ENCODE measurements at regions not wholly inside any gene's neighbourhood (a gene's known extent, or its start where the extent isn't known, plus 50 kb on each side); places are given as distances from the start of the nearest gene placed in this dataset.

DNA sequence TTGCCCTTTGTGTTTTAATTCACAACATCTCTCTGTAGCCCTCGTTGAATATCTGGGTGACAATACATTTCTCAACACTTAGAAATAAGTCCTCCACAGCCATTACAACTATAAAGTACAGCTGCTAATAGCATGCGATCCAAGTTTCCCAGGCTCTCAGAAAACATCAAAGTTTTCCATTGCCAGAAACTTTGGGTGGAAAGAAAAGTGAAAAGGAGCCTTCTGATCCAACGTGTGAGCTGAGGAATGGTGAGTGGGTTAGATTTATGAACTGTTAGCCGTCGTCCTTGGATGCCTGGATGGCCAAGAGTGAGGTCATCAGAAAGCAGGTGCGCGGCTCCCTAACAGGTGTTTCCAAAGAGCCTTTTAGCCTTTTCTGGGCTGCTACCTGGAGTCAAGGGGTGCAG lies 258.0 kb downstream of the PMP22 start:
- H3K4ac ChIP-seq (replicated peaks; ENCODE audit: insufficient read length, low read depth, low read length) = no peak overlapping the region
- no peak overlapping the region for H2BK12ac ChIP-seq (ENCODE audit: low read depth, low read length)
- no peak overlapping the region for H2BK15ac ChIP-seq (ENCODE audit: low read length)
- H3K23me2 ChIP-seq (ENCODE audit: low read depth, low read length) = no peaks in the 10 kb centered on the region
- no peak overlapping the region for H3K18ac ChIP-seq (ENCODE audit: extremely low read depth, low read length)
- H3K36me3 ChIP-seq (ENCODE audit: control insufficient read depth in 2 of 4, insufficient read depth in 4 of 4, low read length in 3 of 4) = 0 out of 8 replicates have a peak, but pooled peaks cover 0 to 2% (median 0%) of the 10 kb centered on the region in 4 experiments
- H3K79me1 ChIP-seq (ENCODE audit: low read depth, low read length) = no peaks in the 10 kb centered on the region
- no peak overlapping the region for H2BK120ac ChIP-seq (replicated peaks; ENCODE audit: low read depth, low read length)
- H3K23ac ChIP-seq (ENCODE audit: insufficient read length) = no peak overlapping the region
- no peak for DNase-seq (ENCODE audit: low read depth in 1 of 2, low spot score in 2 of 2)
- H4K5ac ChIP-seq (ENCODE audit: insufficient read length, low read depth, low read length) = no peak overlapping the region
- H3K9me3 ChIP-seq (ENCODE audit: insufficient read depth in 2 of 2, low read depth in 1 of 2, low read length in 1 of 2) = no peaks in the 10 kb centered on the region
- H3K14ac ChIP-seq (ENCODE audit: insufficient read length) = no peak overlapping the region
- H4K91ac ChIP-seq (replicated peaks; ENCODE audit: insufficient read length, low read length) = no peak overlapping the region
- FAIRE-seq = no peak
- H3K4me2 ChIP-seq (ENCODE audit: insufficient read depth in 1 of 2, low read depth in 2 of 2, low read length in 2 of 2) = no peak overlapping the region
- ChIA-PET CTCF (ENCODE audit: partially characterized antibody) (interaction anchor here (0.5 to 1.3 kb wide), 2 partner anchors 10 to 96 kb away, joined by 3 to 5 read pairs; no protein-coding TSS in a partner anchor), POLR2A (ENCODE audit: partially characterized antibody) (no interaction called here)
- H4K8ac ChIP-seq (ENCODE audit: extremely low read depth, insufficient read depth, low read length) = no peak overlapping the region
- no peak overlapping the region for H2AK5ac ChIP-seq (ENCODE audit: low read depth, low read length)
- H2BK20ac ChIP-seq (ENCODE audit: low read length) = no peak overlapping the region
- TF ChIP-seq CHD2 (IDR thresholded peaks at IDR 0.05; ENCODE audit: low read length) (no peak), RBBP5 (IDR thresholded peaks at IDR 0.05; ENCODE audit: borderline replicate concordance, low read depth, low read length) (no peak), CBX8 (IDR thresholded peaks at IDR 0.05; ENCODE audit: borderline replicate concordance, low read depth, low read length) (no peak), KDM4A (IDR thresholded peaks at IDR 0.05; ENCODE audit: low read depth, low read length, severe bottlenecking) (no peak)
- TF ChIP-seq, protein P1, sequence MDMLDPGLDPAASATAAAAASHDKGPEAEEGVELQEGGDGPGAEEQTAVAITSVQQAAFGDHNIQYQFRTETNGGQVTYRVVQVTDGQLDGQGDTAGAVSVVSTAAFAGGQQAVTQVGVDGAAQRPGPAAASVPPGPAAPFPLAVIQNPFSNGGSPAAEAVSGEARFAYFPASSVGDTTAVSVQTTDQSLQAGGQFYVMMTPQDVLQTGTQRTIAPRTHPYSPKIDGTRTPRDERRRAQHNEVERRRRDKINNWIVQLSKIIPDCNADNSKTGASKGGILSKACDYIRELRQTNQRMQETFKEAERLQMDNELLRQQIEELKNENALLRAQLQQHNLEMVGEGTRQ (IDR thresholded peaks at IDR 0.05; ENCODE audit: low read length) = no peak
- H3K27ac ChIP-seq (ENCODE audit: low read depth, low read length) = no peak overlapping the region
- WGBS, 2 experiments (ENCODE audit: extremely low coverage in 1 of 2, insufficient coverage in 1 of 2, insufficient read length in 1 of 2, insufficient replicate concordance in 2 of 2, low coverage in 1 of 2, low lambda C conversion rate in 2 of 2, missing lambda C conversion rate in 1 of 2) = 91% methylated on average over 7 of the region's 7 CpGs; no CpG with 5 or more reads in 1 of the 2 experiments
- no peaks in the 10 kb centered on the region for H3K79me2 ChIP-seq (ENCODE audit: control insufficient read depth in 1 of 2, insufficient read depth in 2 of 2, low read length in 2 of 2)
- no peak overlapping the region for H3K4me3 ChIP-seq (ENCODE audit: extremely low read depth in 1 of 4, insufficient read depth in 2 of 4, low read depth in 3 of 4, low read length in 4 of 4)
- no peaks in the 10 kb centered on the region for H3K27me3 ChIP-seq (replicated peaks in 1 of 4; ENCODE audit: control insufficient read depth in 3 of 4, extremely low read depth in 1 of 4, insufficient read depth in 3 of 4, low read length in 3 of 4)
- H3K4me1 ChIP-seq (replicated peaks in 1 of 4; ENCODE audit: control insufficient read depth in 3 of 4, insufficient read depth in 4 of 4, low read length in 3 of 4) = no peaks in the 10 kb centered on the region
- H2AFZ ChIP-seq (ENCODE audit: low read length) = no peak overlapping the region
- no peak overlapping the region for H3K56ac ChIP-seq (replicated peaks; ENCODE audit: insufficient read length, low read depth, low read length)
- no peak overlapping the region for H3K9ac ChIP-seq (replicated peaks in 1 of 4; ENCODE audit: extremely low read depth in 1 of 4, low read depth in 3 of 4, low read length in 3 of 4)
- H4K20me1 ChIP-seq (replicated peaks in 1 of 2; ENCODE audit: control insufficient read depth in 1 of 2, insufficient read depth in 2 of 2, low read length in 2 of 2) = no peaks in the 10 kb centered on the region
- H2BK5ac ChIP-seq (ENCODE audit: low read depth, low read length) = no peak overlapping the region

Data from H1 (cell line).